ENCODE measurements at regions not wholly inside any gene's neighbourhood (a gene's known extent, or its start where the extent isn't known, plus 50 kb on each side); places are given as distances from the start of the nearest gene placed in this dataset.
"Not testable (repeated sequence)": the region's sequence is repeated elsewhere in the genome, so short reads cannot be mapped to it uniquely, and the experiment has no call there.

DNA sequence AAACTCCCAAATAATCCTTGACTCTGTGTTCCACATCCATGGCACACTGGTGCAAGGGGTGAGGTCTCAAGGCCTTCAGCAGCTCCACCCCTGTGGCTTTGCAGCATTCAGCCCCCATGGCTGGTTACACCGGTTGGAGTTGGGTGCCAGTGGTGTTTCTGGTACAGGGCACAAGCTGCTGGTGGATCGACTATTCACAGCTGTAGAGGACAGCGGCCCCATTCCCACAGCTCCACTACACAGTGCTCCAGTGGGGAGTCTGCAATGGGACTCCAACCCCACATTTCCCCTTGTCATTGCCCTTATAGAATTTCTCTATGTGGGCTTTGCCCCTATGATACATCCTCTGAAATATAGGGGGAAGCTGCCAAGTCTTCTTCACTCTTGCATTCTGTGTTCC lies 64.3 kb upstream of the SGO1 start:
- Histone ChIP-seq H3K36me3 (no peaks in the 10 kb centered on the region), H3K27ac (no peak overlapping the region), H3K27me3 (no peaks in the 10 kb centered on the region), H3K4me3 (no peak overlapping the region), H3K9me3 (ENCODE audit: low read depth) (no peaks in the 10 kb centered on the region), H3K4me1 (ENCODE audit: low read depth) (no peaks in the 10 kb centered on the region)
- DNase-seq (ENCODE audit: low read depth in 1 of 2, low spot score in 1 of 2): no peak
- TF ChIP-seq, protein P1, sequence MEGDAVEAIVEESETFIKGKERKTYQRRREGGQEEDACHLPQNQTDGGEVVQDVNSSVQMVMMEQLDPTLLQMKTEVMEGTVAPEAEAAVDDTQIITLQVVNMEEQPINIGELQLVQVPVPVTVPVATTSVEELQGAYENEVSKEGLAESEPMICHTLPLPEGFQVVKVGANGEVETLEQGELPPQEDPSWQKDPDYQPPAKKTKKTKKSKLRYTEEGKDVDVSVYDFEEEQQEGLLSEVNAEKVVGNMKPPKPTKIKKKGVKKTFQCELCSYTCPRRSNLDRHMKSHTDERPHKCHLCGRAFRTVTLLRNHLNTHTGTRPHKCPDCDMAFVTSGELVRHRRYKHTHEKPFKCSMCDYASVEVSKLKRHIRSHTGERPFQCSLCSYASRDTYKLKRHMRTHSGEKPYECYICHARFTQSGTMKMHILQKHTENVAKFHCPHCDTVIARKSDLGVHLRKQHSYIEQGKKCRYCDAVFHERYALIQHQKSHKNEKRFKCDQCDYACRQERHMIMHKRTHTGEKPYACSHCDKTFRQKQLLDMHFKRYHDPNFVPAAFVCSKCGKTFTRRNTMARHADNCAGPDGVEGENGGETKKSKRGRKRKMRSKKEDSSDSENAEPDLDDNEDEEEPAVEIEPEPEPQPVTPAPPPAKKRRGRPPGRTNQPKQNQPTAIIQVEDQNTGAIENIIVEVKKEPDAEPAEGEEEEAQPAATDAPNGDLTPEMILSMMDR (IDR thresholded peaks at IDR 0.05; ENCODE audit: low read depth, low read length): no peak

GRCh38 chr3:20246662-20247061 lies 60.7 kb upstream of the SGO1 start:
- Histone ChIP-seq H3K27me3 (no peaks in the 10 kb centered on the region), H3K9me3 (ENCODE audit: low read depth) (no peaks in the 10 kb centered on the region), H3K4me3 (no peak overlapping the region), H3K27ac (no peak overlapping the region), H3K36me3 (no peaks in the 10 kb centered on the region), H3K4me1 (ENCODE audit: low read depth) (no peaks in the 10 kb centered on the region)
- TF ChIP-seq, protein P1 (IDR thresholded peaks at IDR 0.05; ENCODE audit: low read depth, low read length): no peak
- no peak for DNase-seq (ENCODE audit: low read depth in 1 of 2, low spot score in 1 of 2)

GRCh38 chr3:20245781-20246180 lies 59.8 kb upstream of the SGO1 start:
- Histone ChIP-seq H3K4me3 (no peak overlapping the region), H3K36me3 (no peaks in the 10 kb centered on the region), H3K4me1 (ENCODE audit: low read depth) (no peaks in the 10 kb centered on the region), H3K27me3 (no peaks in the 10 kb centered on the region), H3K27ac (no peak overlapping the region), H3K9me3 (ENCODE audit: low read depth) (no peaks in the 10 kb centered on the region)
- TF ChIP-seq, protein P1 (IDR thresholded peaks at IDR 0.05; ENCODE audit: low read depth, low read length): no peak
- DNase-seq (ENCODE audit: low read depth in 1 of 2, low spot score in 1 of 2): no peak

DNA sequence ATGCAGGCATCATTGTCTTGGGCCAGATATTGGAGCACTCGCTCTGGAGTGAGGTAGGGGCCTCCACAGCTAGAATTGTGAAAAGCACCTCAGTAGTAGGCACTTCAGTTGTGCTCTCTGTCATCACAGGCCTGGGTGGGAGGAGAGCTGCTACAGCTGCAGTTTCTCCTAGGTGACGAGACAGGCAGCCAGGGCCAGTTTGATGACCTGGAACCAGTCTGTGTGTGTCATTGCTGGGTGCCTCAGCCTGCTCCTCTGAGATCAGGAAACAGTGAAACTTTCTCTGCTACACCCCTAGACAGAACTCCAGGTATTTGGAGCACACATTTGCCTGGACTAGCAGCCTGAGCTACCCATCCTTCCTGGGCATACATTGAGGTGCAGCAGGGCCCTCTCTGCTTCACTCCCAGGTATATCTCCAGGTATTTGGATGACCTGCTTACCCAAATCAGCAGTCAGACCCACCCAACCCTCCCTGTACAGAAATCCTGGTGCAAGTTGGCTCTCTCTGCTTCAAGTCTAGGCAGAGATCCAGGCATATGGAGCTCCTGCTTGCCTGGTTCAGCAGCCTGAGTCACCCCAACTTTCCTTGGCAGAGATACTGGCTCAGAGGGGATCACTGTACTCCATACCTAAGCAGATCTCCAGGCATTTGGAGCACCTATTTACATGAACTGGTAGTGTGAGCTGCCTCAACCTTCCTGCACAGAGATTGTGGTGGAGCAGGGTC lies 54.3 kb upstream of the SGO1 start:
- no peak for DNase-seq (ENCODE audit: low read depth in 1 of 2, low spot score in 1 of 2)
- no peaks in the 10 kb centered on the region for H3K4me1 ChIP-seq (ENCODE audit: low read depth)
- TF ChIP-seq, protein P1 (IDR thresholded peaks at IDR 0.05; ENCODE audit: low read depth, low read length): no peak
- no peaks in the 10 kb centered on the region for H3K9me3 ChIP-seq (ENCODE audit: low read depth)
- no peaks in the 10 kb centered on the region for H3K27me3 ChIP-seq
- H3K36me3 ChIP-seq: no peaks in the 10 kb centered on the region
- no peak overlapping the region for H3K27ac ChIP-seq
- H3K4me3 ChIP-seq: no peak overlapping the region

DNA sequence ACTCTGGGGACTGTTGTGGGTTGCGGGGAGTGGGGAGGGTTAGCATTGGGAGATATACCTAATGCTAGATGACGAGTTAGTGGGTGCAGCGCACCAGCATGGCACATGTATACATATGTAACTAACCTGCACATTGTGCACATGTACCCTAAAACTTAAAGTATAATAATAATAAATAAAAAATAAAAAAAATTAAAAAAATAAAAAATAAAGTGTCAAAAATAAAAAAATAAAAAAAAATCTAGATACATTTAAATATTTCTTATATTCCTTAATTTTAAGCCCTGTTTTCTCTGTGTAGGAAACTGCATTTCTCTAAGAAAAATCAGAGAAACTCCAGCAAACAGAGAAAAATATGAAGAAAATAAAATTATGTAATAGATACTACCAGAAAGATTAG lies 52.2 kb upstream of the SGO1 start:
- H3K4me3 ChIP-seq; H3K36me3 ChIP-seq; H3K27me3 ChIP-seq; H3K4me1 ChIP-seq (ENCODE audit: low read depth); H3K9me3 ChIP-seq (ENCODE audit: low read depth); DNase-seq (ENCODE audit: low read depth in 1 of 2, low spot score in 1 of 2); H3K27ac ChIP-seq: not testable (repeated sequence)

DNA sequence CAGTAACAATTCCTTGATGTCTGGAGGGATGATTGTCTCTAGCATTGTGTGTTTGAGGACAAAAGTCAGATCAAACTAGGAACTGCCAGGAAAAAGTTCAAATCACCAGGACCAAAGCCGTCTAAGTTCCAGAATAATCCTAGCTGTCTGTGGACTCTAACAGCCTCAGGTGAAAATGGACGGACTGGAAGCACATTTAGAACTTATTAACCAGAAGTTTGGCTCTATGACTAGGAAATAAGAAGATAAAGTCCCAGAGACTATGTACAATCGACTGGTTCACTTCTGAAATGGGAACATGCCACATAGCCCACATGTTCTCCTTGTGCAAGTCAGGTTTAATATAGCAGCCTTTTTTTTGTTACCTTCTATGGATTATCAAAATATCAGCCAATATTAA lies 50.6 kb upstream of the SGO1 start:
- no peaks in the 10 kb centered on the region for H3K36me3 ChIP-seq
- H3K9me3 ChIP-seq (ENCODE audit: low read depth): no peaks in the 10 kb centered on the region
- no peak overlapping the region for H3K27ac ChIP-seq
- no peaks in the 10 kb centered on the region for H3K4me1 ChIP-seq (ENCODE audit: low read depth)
- H3K4me3 ChIP-seq: no peak overlapping the region
- no peaks in the 10 kb centered on the region for H3K27me3 ChIP-seq
- TF ChIP-seq, protein P1 (IDR thresholded peaks at IDR 0.05; ENCODE audit: low read depth, low read length): no peak
- no peak for DNase-seq (ENCODE audit: low read depth in 1 of 2, low spot score in 1 of 2)
